ENCODE measurements at regions not wholly inside any gene's neighbourhood (a gene's known extent, or its start where the extent isn't known, plus 50 kb on each side); places are given as distances from the start of the nearest gene placed in this dataset.

- TF ChIP-seq BHLHE40 (IDR thresholded peaks at IDR 0.05; ENCODE audit: low read depth, low read length) (no peak), CHD2 (IDR thresholded peaks at IDR 0.05; ENCODE audit: low read length, partially characterized antibody) (no peak), ZSCAN20 (CRISPR knock-in tag; IDR thresholded peaks at IDR 0.05) (no peak)
- TF ChIP-seq, protein P1, sequence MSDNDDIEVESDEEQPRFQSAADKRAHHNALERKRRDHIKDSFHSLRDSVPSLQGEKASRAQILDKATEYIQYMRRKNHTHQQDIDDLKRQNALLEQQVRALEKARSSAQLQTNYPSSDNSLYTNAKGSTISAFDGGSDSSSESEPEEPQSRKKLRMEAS (IDR thresholded peaks at IDR 0.05): no peak
- TF ChIP-seq, protein P2, sequence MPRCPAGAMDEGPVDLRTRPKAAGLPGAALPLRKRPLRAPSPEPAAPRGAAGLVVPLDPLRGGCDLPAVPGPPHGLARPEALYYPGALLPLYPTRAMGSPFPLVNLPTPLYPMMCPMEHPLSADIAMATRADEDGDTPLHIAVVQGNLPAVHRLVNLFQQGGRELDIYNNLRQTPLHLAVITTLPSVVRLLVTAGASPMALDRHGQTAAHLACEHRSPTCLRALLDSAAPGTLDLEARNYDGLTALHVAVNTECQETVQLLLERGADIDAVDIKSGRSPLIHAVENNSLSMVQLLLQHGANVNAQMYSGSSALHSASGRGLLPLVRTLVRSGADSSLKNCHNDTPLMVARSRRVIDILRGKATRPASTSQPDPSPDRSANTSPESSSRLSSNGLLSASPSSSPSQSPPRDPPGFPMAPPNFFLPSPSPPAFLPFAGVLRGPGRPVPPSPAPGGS (IDR thresholded peaks at IDR 0.05): no peak
Observed at GRCh38 chr1:195789321-195789720, 818.9 kb downstream of the KCNT2 start (continued).

DNA sequence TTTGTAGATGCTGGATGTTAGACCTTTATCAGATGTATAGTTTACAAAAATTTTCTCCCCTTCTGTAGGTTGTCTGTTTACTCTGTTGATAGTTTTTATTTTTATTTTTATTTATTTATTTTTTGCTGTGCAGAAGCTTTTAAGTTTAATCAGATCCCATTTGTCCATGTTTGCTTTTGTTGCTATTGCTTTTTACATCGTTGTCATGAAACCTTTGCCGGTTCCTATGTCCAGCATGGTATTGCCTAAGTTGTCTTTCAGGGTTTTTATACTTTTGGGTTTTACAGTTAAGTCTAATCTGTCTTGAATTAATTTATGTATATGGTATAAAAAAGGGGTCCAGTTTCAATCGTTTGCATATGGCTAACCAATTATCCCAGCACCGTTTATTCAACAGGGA, 819.5 kb downstream of the KCNT2 start:
- ChIA-PET CTCF (no interaction called here), POLR2A (no interaction called here)
- ATAC-seq (no peak), FAIRE-seq (no peak), DNase-seq (ENCODE audit: low read depth in 1 of 2, low spot score in 1 of 2) (no peak)
- TF ChIP-seq NFE2L2 (conservative IDR thresholded peaks at IDR 0.05; ENCODE audit: low read length) (no peak), POLR2AphosphoS2 (conservative IDR thresholded peaks at IDR 0.05; ENCODE audit: low read length) (no peak), TP53 (CRISPR knock-in tag; IDR thresholded peaks at IDR 0.05) (no peak), FOSB (CRISPR knock-in tag; IDR thresholded peaks at IDR 0.05) (no peak), PHF8 (IDR thresholded peaks at IDR 0.05; ENCODE audit: borderline replicate concordance, low read depth) (no peak), GATA3 (IDR thresholded peaks at IDR 0.05; ENCODE audit: borderline replicate concordance) (no peak), NR3C1 (IDR thresholded peaks at IDR 0.05) (no peak), SREBF2 (IDR thresholded peaks at IDR 0.05) (no peak), HDAC2 (IDR thresholded peaks at IDR 0.05) (no peak)
- TF ChIP-seq, protein P1 (IDR thresholded peaks at IDR 0.05): no peak
- TF ChIP-seq, protein P3, sequence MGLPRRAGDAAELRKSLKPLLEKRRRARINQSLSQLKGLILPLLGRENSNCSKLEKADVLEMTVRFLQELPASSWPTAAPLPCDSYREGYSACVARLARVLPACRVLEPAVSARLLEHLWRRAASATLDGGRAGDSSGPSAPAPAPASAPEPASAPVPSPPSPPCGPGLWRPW (IDR thresholded peaks at IDR 0.05): no peak
- no peaks in the 10 kb centered on the region for H3K4me1 ChIP-seq
- WGBS (ENCODE audit: missing lambda C conversion rate): 45% methylated on average over 4 of the region's 4 CpGs
- no peaks in the 10 kb centered on the region for H3K9me3 ChIP-seq
- H3K4me3 ChIP-seq: no peak overlapping the region
- H3K4me2 ChIP-seq: no peak overlapping the region
- no peak overlapping the region for H3K27ac ChIP-seq

GRCh38 chr1:195785830-195786229, 822.4 kb downstream of the KCNT2 start:
- no peak overlapping the region for H3K4me3 ChIP-seq
- FAIRE-seq (no peak), ATAC-seq (no peak), DNase-seq (ENCODE audit: low read depth in 1 of 2, low spot score in 1 of 2) (no peak)
- WGBS (ENCODE audit: missing lambda C conversion rate): 0% methylated on average over 1 of the region's 1 CpG
- H3K4me1 ChIP-seq: no peaks in the 10 kb centered on the region
- H3K9me3 ChIP-seq: no peaks in the 10 kb centered on the region
- TF ChIP-seq MAZ (IDR thresholded peaks at IDR 0.05; ENCODE audit: borderline replicate concordance, low read depth, low read length): no peak
- ChIA-PET POLR2A (no interaction called here), CTCF (no interaction called here)
- no peak overlapping the region for H3K27ac ChIP-seq
- H3K4me2 ChIP-seq: no peak overlapping the region

GRCh38 chr1:195773931-195774330, 834.3 kb downstream of the KCNT2 start:
- POLR2A ChIA-PET: no interaction called here
- Histone ChIP-seq H3K4me3 (no peak overlapping the region), H3K4me2 (no peak overlapping the region), H3K4me1 (no peaks in the 10 kb centered on the region), H3K27ac (no peak overlapping the region), H3K9me3 (no peaks in the 10 kb centered on the region)
- TF ChIP-seq ZFP36 (IDR thresholded peaks at IDR 0.05; ENCODE audit: borderline replicate concordance, partially characterized antibody) (no peak), SREBF2 (IDR thresholded peaks at IDR 0.05) (no peak)
- ATAC-seq (no peak), FAIRE-seq (no peak), DNase-seq (ENCODE audit: low read depth in 1 of 2, low spot score in 1 of 2) (no peak)
- WGBS (ENCODE audit: missing lambda C conversion rate): 88% methylated on average over 3 of the region's 3 CpGs
- CTCF ChIA-PET: no interaction called here

DNA sequence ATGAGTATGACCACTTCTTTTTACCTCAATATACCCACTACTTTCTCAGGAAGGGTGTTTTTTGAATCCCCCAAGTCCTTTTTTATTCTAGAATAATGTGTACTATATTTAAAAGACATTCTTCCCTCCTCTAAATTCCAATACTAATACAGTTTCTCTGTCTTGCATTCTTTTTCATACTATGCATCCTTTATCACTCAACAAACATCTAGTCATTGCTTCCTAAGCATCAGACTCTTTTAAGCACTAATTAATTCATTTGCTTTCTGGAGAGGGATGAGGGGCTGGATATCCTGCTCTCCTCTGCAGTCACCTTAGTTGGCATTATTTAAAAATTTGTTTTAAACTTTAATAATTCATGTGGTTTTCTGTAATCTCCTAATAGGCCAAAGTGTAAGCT, 838.8 kb downstream of the KCNT2 start:
- no peak for FAIRE-seq
- Histone ChIP-seq H3K9me3 (no peaks in the 10 kb centered on the region), H3K4me2 (no peak overlapping the region), H3K4me1 (0 out of 3 replicates have a peak, but pooled peaks cover 6% of the 10 kb centered on the region), H3K27ac (no peak overlapping the region), H3K4me3 (no peak overlapping the region)
- no peak for ATAC-seq
- ChIA-PET POLR2A (no interaction called here), CTCF (no interaction called here)
- no peak for DNase-seq (ENCODE audit: low read depth in 1 of 2, low spot score in 1 of 2)
- TF ChIP-seq RNF2 (IDR thresholded peaks at IDR 0.05; ENCODE audit: borderline replicate concordance, low read depth) (no peak), JUNB (IDR thresholded peaks at IDR 0.05) (no peak), TFCP2L1 (CRISPR knock-in tag; IDR thresholded peaks at IDR 0.05) (no peak), EHMT2 (IDR thresholded peaks at IDR 0.05; ENCODE audit: low read depth) (no peak), EHF (CRISPR knock-in tag; IDR thresholded peaks at IDR 0.05) (no peak), MAFK (IDR thresholded peaks at IDR 0.05; ENCODE audit: partially characterized antibody) (no peak), POLR2AphosphoS2 (conservative IDR thresholded peaks at IDR 0.05; ENCODE audit: low read length) (no peak), SREBF2 (IDR thresholded peaks at IDR 0.05) (no peak), KDM1A (IDR thresholded peaks at IDR 0.05; ENCODE audit: low read depth) (no peak)
- TF ChIP-seq, protein P4, sequence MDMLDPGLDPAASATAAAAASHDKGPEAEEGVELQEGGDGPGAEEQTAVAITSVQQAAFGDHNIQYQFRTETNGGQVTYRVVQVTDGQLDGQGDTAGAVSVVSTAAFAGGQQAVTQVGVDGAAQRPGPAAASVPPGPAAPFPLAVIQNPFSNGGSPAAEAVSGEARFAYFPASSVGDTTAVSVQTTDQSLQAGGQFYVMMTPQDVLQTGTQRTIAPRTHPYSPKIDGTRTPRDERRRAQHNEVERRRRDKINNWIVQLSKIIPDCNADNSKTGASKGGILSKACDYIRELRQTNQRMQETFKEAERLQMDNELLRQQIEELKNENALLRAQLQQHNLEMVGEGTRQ (IDR thresholded peaks at IDR 0.05): no peak
- TF ChIP-seq, protein P5, sequence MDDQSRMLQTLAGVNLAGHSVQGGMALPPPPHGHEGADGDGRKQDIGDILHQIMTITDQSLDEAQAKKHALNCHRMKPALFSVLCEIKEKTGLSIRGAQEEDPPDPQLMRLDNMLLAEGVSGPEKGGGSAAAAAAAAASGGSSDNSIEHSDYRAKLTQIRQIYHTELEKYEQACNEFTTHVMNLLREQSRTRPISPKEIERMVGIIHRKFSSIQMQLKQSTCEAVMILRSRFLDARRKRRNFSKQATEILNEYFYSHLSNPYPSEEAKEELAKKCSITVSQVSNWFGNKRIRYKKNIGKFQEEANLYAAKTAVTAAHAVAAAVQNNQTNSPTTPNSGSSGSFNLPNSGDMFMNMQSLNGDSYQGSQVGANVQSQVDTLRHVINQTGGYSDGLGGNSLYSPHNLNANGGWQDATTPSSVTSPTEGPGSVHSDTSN (IDR thresholded peaks at IDR 0.05): no peak
- TF ChIP-seq, protein P2 (IDR thresholded peaks at IDR 0.05): no peak

Data from A549 (cell line).